ENCODE measurements at regions not wholly inside any gene's neighbourhood (a gene's known extent, or its start where the extent isn't known, plus 50 kb on each side); places are given as distances from the start of the nearest gene placed in this dataset.
A peak's percentile ranks its signal among the peaks of the same experiment; 100 is the strongest.
"Not testable (repeated sequence)": the region's sequence is repeated elsewhere in the genome, so short reads cannot be mapped to it uniquely, and the experiment has no call there.

- intact Hi-C loops (cut with DNase I), result no loop called here
- DNase-seq, result no peak
Measured at GRCh38 chr19:27876976-27877512, 1335.9 kb downstream of the UQCRFS1 start.

GRCh38 chr19:27876489-27876888 lies 1336.5 kb downstream of the UQCRFS1 start:
- DNase-seq, result no peak
- intact Hi-C loops (cut with DNase I), result no loop called here

GRCh38 chr19:27872370-27872769 lies 1340.6 kb downstream of the UQCRFS1 start:
- intact Hi-C loops (cut with DNase I), result no loop called here
- DNase-seq, result no peak

- DNase-seq, result no peak
- intact Hi-C loops (cut with DNase I), result no loop called here
Measured at GRCh38 chr19:27870293-27870692, 1342.7 kb downstream of the UQCRFS1 start.

- DNase-seq, result no peak
- intact Hi-C loops (cut with DNase I), result no loop called here
Measured at GRCh38 chr19:27868007-27868406, 1344.9 kb downstream of the UQCRFS1 start.

GRCh38 chr19:27865927-27866777 lies 1346.8 kb downstream of the UQCRFS1 start:
- intact Hi-C loops (cut with DNase I), result no loop called here
- no peak for DNase-seq

GRCh38 chr19:27861411-27861975 lies 1351.5 kb downstream of the UQCRFS1 start:
- intact Hi-C loops (cut with DNase I), result no loop called here
- no peak for DNase-seq

GRCh38 chr19:27860309-27860934 lies 1352.5 kb downstream of the UQCRFS1 start:
- intact Hi-C loops (cut with DNase I), result no loop called here
- DNase-seq, result no peak

GRCh38 chr19:27859689-27860088 lies 1353.3 kb downstream of the UQCRFS1 start:
- intact Hi-C loops (cut with DNase I), result no loop called here
- no peak for DNase-seq

GRCh38 chr19:27858981-27859581 lies 1353.9 kb downstream of the UQCRFS1 start:
- intact Hi-C loops (cut with DNase I), result no loop called here
- DNase-seq, result no peak

- intact Hi-C loops (cut with DNase I), result not testable (repeated sequence)
- peak in 2 of 10 donors; percentile 53 to 59 for DNase-seq
Measured at GRCh38 chr19:27852931-27853330, 1360.0 kb downstream of the UQCRFS1 start.

- DNase-seq, result no peak
- intact Hi-C loops (cut with DNase I), result no loop called here
Measured at GRCh38 chr19:27851543-27852060, 1361.3 kb downstream of the UQCRFS1 start.

- peak in 2 of 10 donors; percentile 68 to 83 for DNase-seq
- intact Hi-C loops (cut with DNase I), result no loop called here
Measured at GRCh38 chr19:27851002-27851481, 1361.9 kb downstream of the UQCRFS1 start.

- intact Hi-C loops (cut with DNase I), result no loop called here
- DNase-seq, result no peak
Measured at GRCh38 chr19:27846944-27847343, 1366.0 kb downstream of the UQCRFS1 start.

GRCh38 chr19:27844261-27844660 lies 1368.7 kb downstream of the UQCRFS1 start:
- no peak for DNase-seq
- intact Hi-C loops (cut with DNase I), result no loop called here

- DNase-seq, result no peak
- intact Hi-C loops (cut with DNase I), result no loop called here
Measured at GRCh38 chr19:27843861-27844260, 1369.1 kb downstream of the UQCRFS1 start.

- DNase-seq, result no peak
- intact Hi-C loops (cut with DNase I), result no loop called here
Measured at GRCh38 chr19:27833031-27833430, 1379.9 kb downstream of the UQCRFS1 start.

- intact Hi-C loops (cut with DNase I), result no loop called here
- no peak for DNase-seq
Measured at GRCh38 chr19:27828829-27829228, 1384.1 kb downstream of the UQCRFS1 start.

- no peak for DNase-seq
- intact Hi-C loops (cut with DNase I), result no loop called here
Measured at GRCh38 chr19:27824108-27824507, 1388.8 kb downstream of the UQCRFS1 start.

GRCh38 chr19:27822336-27822735 lies 1390.6 kb downstream of the UQCRFS1 start:
- no peak for DNase-seq
- intact Hi-C loops (cut with DNase I), result no loop called here
